Fibroblast of skin of left biceps (primary cell): ENCODE measurements at regions not wholly inside any gene's neighbourhood (a gene's known extent, or its start where the extent isn't known, plus 50 kb on each side); places are given as distances from the start of the nearest gene placed in this dataset.

Experiments
- DNase-seq, 2 experiments: peaks; one replicate each; pipeline ENCODE4 v3.0.0-alpha.2; 2013; ENCODE audit warnings: low read depth in 2 of 2

DNA sequence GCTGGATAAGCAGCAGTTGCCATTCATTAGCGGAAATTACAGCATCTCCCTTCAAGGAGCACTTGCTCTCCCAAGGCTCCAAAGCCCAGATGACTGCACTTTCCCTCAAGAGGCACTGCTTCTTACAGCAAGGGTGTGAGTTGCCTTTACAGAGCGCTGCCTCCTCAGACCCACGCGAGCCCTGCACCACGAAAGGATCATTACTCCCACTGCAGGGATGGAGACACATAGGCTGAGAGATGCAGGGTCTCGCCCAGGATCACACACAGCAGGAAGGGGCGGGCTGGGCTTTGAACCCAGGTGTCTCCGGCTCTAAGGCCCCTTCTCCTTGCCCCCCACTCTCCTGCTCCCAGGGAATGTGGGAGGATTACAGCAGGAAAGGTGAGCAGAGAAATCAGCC is 405.5 kb downstream of the MATN1 start:
- DNase-seq = no peak

DNA sequence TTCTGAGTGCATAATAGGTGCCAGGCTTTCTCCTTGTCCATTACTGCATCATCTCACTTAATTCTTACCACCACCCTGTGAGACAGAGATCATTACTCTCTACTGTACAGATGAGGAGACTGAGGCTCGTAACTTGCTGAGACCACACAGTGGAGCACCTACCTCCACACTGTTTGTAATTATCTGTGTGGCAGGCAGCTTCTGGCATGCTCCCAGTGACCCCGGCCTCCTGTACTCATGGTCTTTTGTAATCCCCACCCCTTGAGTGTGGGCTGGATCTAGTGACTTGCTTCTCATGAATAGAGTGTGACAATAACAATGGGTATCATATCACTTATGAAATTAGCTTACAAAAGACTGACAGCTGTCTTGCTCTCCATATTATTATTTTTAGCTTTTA is 407.3 kb downstream of the MATN1 start:
- no peak for DNase-seq

DNA sequence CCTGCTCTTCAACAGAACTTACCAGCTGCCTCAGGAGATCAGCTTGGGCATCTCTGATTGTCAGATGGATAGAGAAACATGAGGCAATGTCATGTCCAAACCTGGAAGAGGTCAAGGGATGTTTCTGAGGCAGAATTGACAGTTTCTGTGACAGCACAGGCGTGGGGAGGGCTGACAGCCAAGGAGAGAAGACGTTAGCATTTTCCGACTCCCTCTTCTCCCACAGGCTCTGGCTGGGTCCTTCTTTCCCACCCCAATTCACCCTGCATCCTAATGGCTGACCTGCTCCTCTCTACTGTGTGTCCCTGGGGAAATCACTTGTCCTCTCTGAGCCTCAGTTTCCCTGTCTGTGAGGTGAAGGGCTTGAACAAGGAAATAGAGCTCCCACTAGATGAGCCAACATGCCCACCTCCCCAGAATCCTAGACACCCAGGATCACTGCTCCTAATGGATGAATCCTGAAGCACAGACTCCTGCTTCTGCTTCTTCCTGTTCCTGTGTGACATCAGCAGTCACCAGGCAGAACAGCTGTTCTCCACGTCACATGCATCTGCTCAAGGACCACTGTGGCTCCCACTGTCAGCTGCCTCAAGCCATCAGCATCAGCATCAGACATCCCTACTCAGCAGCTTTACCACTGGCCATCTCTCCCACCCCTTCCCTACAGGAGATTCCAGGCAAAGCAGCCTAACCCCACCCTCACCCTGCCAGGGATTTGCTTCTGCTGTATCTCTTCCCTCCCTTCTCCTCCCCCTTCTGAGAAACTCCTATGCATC is 408.0 kb downstream of the MATN1 start:
- no peak for DNase-seq

DNA sequence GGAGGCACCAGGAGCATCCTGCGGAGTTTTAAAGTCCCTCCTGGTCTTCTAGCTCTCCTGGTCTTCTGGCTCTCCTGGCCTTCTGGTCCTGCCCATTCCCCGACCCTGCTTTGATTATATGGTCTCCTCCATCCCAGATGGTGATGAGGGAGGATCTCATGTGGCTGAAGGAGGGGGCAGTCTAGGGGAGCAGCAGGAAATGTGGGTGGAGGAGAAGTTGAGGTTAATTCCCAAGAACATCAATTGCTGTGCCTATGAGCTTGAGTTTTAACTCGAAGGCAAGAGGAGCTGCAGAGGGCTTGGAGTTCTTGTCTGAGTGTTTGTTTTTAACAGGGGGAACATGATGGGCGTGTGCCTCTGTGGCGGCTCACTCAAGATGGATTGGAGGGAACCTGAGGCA is 408.8 kb downstream of the MATN1 start:
- no peak for DNase-seq

DNA sequence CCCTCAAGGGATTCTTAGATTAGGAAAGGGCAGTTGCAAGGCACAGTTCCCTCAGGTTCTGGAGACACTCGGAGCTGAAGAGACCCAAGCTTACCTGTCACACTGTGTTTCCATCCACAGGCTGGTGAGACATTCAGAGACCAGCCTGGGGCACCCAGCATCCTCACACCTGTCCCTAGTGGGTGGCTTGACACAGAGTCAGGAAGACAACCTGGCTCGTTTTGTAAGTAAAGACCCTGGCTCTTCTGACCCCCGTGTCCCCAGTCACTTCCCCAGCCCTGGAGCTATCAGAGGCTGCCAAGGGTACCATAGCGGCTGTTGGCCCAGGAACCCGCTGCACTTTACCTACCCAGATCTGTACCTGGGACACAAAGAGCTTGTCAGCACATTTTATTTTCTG is 409.8 kb downstream of the MATN1 start:
- no peak for DNase-seq

DNA sequence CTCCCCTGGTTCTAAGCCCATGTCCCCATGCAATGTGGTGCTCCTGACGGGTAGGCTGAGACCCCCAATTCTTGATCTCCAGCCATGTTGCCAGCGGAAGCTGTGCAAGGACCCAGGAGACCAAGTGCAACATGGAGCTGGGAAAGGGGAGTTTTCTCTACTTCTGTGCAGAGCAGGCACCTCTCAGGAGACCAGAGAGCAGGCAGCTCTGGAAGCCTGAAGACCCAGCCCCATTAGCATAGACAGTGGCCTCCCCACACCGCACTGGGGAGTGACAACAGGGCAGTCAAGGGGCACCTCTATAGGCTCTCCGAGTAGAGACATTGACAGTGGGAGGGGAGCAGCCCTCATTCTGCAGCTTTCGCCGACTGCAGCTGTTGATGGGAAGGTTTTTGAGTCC is 410.2 kb downstream of the MATN1 start:
- DNase-seq = no peak

DNA sequence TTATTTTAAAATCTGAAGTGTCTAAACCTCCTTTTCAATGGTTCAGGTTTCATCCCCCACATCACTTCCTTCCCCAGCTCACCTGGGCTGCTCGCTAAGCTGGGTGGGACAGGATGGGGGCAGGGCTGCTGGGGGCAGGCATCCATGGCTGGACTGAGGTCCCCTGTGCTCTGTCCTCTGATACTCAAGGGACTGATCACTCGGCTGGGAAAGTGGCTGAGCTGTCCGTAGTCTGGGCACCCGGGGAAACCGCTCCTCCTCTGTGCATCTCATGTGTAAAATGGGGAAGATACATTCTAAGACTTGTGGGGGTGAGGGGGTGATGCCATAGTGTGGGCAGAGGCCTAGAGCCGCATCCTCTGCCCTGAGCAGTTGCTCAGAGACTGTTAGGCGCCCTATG is 411.2 kb downstream of the MATN1 start:
- DNase-seq = no peak

DNA sequence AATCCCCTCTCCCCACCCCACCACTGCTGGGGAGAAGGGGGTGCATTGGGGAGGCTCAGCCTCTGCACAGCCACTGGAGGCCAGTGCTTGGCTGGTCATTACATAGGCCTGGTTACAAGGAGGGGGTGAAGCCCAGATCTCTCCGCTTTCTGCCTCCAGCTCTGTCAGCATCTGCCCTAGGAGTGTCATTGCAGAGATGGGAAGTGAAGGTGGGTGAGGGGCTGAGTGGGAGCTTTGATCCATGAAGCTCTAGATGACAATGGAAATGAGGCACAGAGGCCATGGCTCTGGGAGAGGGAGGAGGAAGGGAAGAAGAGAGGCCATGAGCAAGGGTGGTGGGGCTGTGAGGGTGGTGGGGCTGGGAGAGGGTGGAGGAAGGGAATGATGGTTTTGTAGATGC is 411.6 kb downstream of the MATN1 start:
- no peak for DNase-seq

DNA sequence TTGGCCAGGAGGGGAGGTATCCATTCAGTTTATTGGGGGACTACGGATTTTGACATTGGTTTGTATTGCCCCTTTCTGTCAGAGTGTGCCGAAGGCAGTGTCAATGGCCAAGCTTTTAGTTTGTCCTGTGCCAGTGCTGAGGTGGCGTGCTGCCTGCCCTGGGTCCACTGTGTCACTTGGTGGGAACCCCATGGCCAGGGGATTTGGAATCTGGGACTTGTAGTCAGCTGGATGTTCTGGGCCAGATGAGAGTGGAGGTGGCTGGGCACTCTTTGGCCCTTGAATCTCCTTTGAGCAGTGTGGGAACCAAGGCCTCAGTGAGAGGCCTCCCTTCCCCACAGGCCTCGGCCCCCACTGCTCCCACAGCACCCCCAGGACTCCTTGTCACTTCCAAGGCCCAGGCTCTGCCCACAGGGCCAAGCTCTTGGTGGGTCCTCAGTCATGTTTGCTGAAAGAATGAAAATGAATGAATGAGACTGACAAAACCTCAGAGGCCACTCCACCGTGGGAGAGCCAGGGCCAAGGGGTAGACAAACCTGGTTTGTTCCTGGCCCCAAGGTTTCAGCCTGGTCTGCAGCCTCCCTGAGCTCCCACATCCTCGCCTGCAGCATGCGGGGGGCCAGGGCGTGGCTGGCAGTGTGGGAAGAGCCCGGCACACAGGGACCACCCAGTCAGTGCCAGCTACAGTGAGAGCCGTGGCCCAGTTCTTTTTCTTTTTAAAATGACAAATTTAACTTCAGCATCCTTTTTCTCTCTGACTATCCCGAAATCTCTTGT is 412.2 kb downstream of the MATN1 start:
- no peak for DNase-seq

DNA sequence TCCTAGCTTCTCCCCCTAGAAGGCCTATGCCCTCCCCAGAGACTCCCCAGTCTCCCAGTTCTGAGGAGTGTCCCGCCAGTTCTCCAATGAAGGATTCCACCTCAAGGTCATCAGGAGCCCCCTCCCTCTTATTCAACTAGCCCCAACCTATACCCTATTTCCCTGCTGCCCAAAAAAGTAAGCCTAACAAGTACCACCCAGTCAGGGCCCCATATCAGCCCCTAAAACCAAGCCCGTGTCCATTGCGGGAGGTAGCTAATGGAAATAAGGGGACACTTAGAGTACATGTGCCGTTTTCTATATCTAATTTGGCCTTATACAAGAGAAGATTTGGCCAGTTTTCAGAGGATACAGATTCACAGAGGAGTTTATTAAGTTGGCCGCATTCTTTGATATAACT is 416.2 kb downstream of the MATN1 start:
- no peak for DNase-seq

DNA sequence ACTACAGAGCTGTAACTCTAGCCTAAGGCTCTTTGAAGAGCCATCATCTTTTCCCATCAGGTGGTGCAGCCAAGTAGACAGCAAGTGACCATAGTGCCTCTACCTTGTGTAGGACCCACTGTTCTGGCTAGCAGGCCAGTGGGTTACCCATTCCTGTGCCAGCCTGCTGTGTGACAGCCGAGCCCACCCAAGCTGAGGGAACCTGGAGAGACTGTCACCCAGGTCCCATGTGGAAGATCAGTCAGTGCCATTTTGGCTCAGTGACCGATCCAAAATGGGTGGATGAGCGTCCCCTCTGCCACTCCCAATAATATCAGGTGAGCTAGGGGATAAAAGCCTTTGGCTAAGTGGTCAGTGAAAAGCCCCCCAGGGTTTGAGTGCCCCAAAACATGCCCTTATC is 417.9 kb downstream of the MATN1 start:
- DNase-seq = no peak

DNA sequence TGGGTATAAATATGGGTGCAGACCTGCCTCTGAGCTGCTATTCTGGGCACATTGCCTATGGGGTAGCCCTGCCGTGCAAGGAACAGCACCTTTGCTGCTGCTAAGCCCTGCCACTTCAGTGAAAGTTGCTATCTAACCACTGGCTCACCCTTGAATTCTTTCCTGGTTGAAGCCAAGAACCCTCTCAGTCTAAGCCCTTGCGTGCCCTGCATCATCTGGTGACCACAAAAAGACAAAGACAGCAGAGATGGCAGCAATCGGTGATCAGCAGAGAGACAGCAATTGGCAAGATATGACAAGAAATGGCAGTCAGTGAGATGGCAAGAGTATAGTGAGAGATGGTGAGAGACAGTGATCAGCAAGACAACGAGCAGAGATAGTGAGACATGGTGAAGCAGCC is 418.3 kb downstream of the MATN1 start:
- no peak for DNase-seq

DNA sequence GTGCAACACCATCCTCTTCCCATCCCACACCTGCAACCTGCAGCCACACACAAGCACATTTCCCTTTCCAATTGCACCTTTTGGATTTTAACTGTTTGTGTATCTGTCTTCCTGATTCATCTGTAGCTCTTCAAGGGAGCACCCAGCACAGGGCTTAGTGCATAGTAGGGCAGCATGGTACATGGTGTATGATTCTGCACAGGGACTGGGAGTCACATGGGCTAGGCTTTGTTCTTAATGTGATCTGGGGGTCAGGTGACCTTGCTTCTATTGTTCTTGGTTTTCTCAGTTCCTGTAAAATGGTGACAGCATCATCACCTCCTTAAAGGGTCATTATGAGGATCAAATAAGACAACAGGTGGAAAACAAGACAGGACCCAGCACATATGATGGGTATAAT is 419.3 kb downstream of the MATN1 start:
- no peak for DNase-seq

DNA sequence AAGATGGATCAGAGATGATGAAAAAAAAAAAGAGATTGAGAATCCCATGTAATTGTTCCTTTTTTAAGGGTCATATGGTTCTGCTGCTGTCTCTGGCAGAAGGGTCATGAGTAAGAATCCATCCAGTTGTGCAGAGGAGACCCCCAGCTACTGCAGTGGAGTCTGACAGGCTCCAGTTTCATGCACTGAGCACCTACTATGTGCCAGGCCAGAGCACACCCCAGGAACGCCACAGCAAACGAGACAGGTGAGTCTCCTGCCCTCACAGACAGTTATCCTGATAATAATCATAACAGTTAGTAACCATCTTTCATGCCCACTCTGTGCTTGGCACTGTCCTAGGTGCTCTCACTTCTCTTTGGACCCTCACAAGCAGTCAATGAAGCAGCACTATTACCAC is 420.0 kb downstream of the MATN1 start:
- DNase-seq = no peak

DNA sequence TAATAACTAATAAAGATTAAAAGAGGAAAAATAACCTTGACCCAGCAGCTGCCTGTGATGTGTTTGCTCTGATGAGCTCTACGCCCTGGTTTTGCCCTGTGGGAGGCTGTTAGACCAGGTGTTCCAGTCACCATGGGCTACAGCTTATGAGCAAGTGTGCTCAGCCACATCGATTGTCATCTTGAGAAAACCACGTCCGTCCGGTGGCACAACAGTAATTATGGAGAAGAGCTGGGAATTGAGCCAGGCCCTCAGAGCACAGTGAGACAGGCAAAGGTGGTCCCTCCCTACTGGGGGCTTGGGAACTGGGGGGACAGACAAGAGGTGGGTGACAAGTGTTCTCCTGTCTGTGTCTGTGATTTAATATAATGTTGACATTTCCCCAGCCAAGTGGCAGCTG is 420.5 kb downstream of the MATN1 start:
- no peak for DNase-seq

DNA sequence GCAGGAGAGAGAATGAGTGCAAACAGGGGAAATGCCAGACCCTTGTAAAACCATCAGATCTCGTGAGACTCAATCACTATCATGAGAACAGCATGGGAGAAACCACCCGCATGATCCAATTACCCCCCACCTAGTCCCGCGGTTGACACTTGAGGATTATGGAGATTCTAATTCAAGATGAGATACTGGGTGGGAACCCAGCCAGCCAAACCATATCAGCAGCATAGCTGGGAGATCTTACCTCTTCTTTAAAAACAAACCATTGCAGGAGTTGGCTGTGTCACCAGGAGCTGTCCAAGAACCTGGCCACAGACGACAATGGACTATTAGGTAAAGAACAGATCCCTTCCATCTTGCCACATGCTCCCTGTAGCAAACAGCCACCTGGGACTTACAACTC is 422.7 kb downstream of the MATN1 start:
- DNase-seq = no peak

DNA sequence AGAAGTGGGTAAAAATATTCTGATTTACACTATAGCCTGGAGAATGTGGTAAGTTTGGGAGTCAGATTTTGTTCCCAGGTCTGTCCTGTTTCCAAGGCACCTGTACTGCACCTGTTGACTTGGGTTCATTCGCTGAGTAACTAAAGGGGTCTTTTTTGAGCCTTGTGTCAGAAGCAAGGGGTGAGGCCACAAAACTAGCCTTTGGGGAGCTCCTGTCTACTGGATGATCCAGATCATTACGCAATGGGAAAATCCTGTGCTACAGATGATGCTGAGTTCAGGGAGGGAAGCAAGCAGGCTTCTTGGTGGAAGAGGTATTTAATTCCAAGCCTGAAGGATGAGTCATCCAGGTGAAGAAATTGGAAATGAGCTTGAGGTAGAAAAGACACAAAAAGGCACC is 424.0 kb downstream of the MATN1 start:
- no peak for DNase-seq

DNA sequence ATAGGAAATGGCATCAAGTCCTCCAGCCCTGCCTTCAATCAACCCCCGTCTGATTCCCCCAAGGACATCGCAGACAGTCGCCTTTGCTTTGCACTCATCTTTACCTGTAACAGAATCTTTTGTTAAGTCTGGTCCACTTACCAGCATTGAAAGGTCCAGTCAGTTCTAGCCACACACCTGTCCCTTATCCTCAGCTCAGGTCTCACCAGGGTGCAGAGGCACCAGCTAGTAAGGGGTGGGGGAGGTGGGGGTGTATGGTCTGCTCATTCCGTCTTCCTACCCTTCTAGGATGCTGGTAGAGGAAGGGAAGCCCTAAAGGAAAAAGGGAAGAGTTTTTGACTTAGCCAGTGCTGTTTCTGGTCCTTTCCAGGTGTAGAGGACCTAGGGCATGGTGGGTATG is 427.7 kb downstream of the MATN1 start:
- DNase-seq = no peak

DNA sequence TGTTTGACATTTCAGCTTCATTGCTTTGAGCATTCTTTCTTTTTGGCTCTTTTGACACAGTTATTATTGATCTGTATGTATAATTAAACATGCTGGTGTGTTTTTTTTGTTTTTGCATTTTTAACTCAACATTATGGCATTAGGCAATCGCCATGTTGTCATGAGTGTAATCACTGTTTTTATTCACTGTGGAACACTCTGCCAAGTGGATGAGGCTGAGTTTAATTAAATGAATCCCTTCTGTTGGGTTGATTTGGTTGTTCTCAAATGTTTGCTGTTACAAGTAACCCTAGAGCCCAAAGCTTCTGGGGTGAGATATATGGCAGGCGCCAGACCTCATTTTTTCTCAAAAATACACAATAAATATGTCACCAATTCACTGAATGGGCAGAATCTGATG is 428.1 kb downstream of the MATN1 start:
- DNase-seq = no peak

DNA sequence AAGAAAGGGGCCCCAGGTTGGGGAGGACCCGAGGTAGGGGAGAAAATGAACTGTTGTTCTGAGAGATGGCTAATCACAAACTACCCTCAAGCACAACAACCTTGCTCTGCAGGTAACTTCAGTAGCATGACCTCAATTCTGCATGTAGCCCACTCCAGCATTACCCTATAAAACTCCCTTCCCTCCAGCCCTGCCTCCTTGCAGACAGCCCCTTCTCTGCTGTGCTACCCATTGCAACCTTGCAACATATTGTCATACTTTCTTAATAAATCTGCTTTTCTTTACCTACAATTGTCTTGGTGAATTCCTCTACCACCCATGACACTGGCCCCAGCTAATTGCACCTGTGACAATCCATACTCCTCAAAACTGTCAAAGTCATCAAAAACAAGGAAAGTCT is 428.9 kb downstream of the MATN1 start:
- no peak for DNase-seq

DNA sequence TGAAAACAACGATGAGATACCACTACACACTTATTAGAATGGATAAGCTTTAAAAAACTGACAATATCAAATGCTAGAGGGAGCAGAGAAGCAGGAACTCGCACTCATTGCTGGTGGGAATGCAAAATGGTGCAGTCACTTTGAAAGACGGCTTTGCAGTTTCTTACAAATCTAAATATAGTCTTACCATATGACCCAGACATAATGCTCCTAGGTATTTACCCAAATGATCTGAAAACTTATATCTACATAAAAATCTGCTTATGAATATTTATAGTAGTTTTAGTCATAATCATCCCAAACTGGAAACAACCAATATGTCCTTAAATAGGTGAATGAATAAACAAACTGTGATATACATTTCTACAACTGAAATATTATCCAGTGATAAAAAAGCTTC is 430.9 kb downstream of the MATN1 start:
- no peak for DNase-seq

DNA sequence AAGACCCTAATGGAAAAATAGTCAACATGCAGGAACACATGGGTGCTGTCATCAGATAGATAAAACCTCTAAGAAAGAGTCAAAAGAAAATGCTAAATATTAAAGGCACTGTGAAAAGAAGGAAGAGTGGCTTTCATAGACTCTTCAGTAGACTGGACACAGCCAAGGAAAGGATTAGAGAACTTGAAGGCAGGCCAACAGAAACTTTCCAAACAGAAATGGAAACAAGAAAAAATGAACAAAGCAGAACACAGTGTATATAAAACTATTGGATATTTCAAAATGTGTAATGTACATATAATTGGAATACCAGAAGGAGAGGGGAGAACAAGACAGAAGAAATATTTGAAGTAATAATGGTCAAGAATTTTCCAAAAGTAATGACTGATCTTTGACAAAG is 431.9 kb downstream of the MATN1 start:
- DNase-seq = no peak

DNA sequence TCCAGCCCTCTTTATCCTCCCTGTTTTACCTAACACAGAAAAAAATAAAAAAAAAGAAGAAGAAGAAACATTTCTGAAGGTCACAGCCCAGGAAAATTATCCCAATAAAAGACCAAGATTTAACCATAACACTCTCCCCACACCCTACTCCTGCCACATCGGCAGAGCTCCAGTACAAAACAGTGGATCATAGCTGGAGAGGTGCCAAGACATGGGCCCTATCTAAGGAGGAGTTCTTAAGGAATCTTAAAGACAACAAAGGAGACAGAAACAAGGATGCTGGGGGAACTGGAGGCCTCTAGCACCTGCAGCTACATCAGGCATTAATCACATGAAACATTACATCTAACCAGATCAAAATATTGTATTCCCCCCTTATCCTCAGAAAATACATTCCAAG is 432.8 kb downstream of the MATN1 start:
- no peak for DNase-seq

DNA sequence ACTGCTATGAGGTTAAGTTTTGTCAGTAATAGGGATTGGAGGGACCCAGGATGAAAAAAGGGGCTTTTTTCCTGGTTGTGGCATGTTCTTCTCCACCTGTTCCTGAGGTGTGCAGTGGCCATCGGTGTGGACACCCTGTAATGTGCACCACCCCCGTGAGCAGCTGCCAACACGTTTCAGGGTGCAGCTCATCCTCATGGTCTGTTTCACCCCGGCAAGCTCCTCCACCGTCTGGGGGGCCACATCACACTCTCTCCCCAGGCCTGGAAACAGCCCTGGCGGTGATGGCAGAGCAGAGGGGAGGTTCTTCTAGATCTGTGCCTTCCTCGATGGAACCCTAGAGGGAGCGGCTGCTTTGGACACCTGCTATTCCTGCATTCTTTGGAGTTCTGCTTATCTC is 435.4 kb downstream of the MATN1 start:
- no peak for DNase-seq
